B cell (primary cell): ENCODE measurements at regions not wholly inside any gene's neighbourhood (a gene's known extent, or its start where the extent isn't known, plus 50 kb on each side); places are given as distances from the start of the nearest gene placed in this dataset.

Source experiments
- ATAC-seq: fragments of 200-7000 bp; cut with Tn5 transposase; one replicate; pipeline ENCODE4 v1.10.0; 2021; ENCODE audit warnings: low read depth, mild to moderate bottlenecking, moderate number of reproducible peaks, moderate library complexity
- CTCF ChIA-PET: fragments of 350-600 bp; sonication (Branson Sonifier 250); formaldehyde crosslinking; loops from one replicate; lab custom pipeline; 2021; ENCODE audit warnings: antibody characterized with exemption, inconsistent platforms; lab: Charles Lee
- POLR2A ChIA-PET: fragments of 350-600 bp; sonication (Branson Sonifier 250); formaldehyde crosslinking; loops from one replicate; lab custom pipeline; 2021; ENCODE audit warnings: antibody characterized with exemption; lab: Charles Lee
- DNase-seq: peaks from one replicate; pipeline ENCODE4 v3.0.0; 2013
- H2AFZ ChIP-seq: 2 replicates; pipeline ENCODE4 v1.6.1; 2012; ENCODE audit warnings: mild to moderate bottlenecking, low read depth, low read length; ENCODE audit not compliant: insufficient read depth, poor library complexity, severe bottlenecking
- H3K27ac ChIP-seq, 2 donors: 1 replicate in 1 of 2; 2 replicates in 1 of 2; pipeline ENCODE4 v1.5.1; 2012 to 2013; ENCODE audit warnings: low read length in 2 of 2, mild to moderate bottlenecking in 2 of 2, moderate library complexity in 1 of 2
- H3K27me3 ChIP-seq, 4 experiments: fragments of 200-600 bp in 1 of 4; sonication (generic) in 1 of 4; replicated peaks in 1 of 4; 1 replicate in 2 of 4; 2 replicates in 2 of 4; pipeline versions ENCODE4 v1.6.1 to v1.7.0; 2013 to 2016; ENCODE audit warnings: low read length in 3 of 4, mild to moderate bottlenecking in 2 of 4, mixed read lengths in 1 of 4, moderate library complexity in 1 of 4; ENCODE audit not compliant: insufficient read depth in 4 of 4, control insufficient read depth in 3 of 4; ENCODE audit errors: control extremely low read depth in 1 of 4
- H3K36me3 ChIP-seq, 2 experiments: replicated peaks in 1 of 2; 1 replicate in 1 of 2; 2 replicates in 1 of 2; pipeline versions ENCODE4 v1.6.1 to v1.7.1; 2013; ENCODE audit warnings: low read length in 1 of 2; ENCODE audit not compliant: insufficient read depth in 2 of 2, control insufficient read depth in 1 of 2; ENCODE audit errors: control extremely low read depth in 1 of 2, extremely low read depth in 1 of 2
- H3K4me1 ChIP-seq, 2 donors: fragments of 200-600 bp in 1 of 2; sonication (generic) in 1 of 2; 1 replicate in 1 of 2; 2 replicates in 1 of 2; pipeline versions ENCODE4 v1.5.1 to v1.6.1; 2013 to 2017; ENCODE audit warnings: low read length in 2 of 2; ENCODE audit not compliant: control insufficient read depth in 2 of 2, insufficient read depth in 2 of 2
- H3K4me2 ChIP-seq: replicated peaks from 2 replicates; pipeline ENCODE3; 2012; ENCODE audit warnings: mild to moderate bottlenecking, low read depth, low read length; ENCODE audit not compliant: poor library complexity, severe bottlenecking
- H3K4me3 ChIP-seq, 5 experiments: fragments of 200-600 bp in 1 of 5; sonication (generic) in 1 of 5; 1 replicate in 3 of 5; 2 replicates in 2 of 5; pipeline versions ENCODE4 v1.5.1 to v1.7.0; 2011 to 2016; ENCODE audit warnings: low read length in 4 of 5, mild to moderate bottlenecking in 4 of 5, low read depth in 2 of 5, control low read depth in 1 of 5, moderate library complexity in 1 of 5; ENCODE audit not compliant: insufficient read depth in 1 of 5; ENCODE audit errors: control extremely low read depth in 1 of 5, extremely low read depth in 1 of 5
- H3K79me2 ChIP-seq: fragments of 200-600 bp; sonication (generic); one replicate; pipeline ENCODE4 v1.6.0; 2016; ENCODE audit warnings: low read length; ENCODE audit not compliant: control insufficient read depth, insufficient read depth
- H3K9ac ChIP-seq: fragments of 200-600 bp; sonication (generic); 2 replicates; pipeline ENCODE4 v1.6.1; 2017; ENCODE audit warnings: mild to moderate bottlenecking, low read length, moderate library complexity
- H3K9me3 ChIP-seq, 3 donors: one replicate each; pipeline versions ENCODE4 v1.6.1 to v1.7.1; 2013; ENCODE audit warnings: low read length in 2 of 3; ENCODE audit not compliant: control insufficient read depth in 2 of 3, insufficient read depth in 1 of 3; ENCODE audit errors: control extremely low read depth in 1 of 3
- H4K20me1 ChIP-seq: 2 replicates; pipeline ENCODE4 v1.6.0; 2012; ENCODE audit warnings: mild to moderate bottlenecking, low read length; ENCODE audit not compliant: insufficient read depth, control insufficient read depth, poor library complexity, severe bottlenecking
- H3K27ac Mint-ChIP-seq: one replicate; pipeline ENCODE4 v1.8.0; 2021; ENCODE audit warnings: mixed read lengths
- H3K27me3 Mint-ChIP-seq: one replicate; pipeline ENCODE4 v1.8.0; 2021; ENCODE audit warnings: mixed read lengths
- H3K4me1 Mint-ChIP-seq: one replicate; pipeline ENCODE4 v1.8.0; 2021; ENCODE audit warnings: mixed read lengths
- H3K4me3 Mint-ChIP-seq: one replicate; pipeline ENCODE4 v1.8.0; 2021; ENCODE audit warnings: mixed read lengths
- H3K9me3 Mint-ChIP-seq: one replicate; pipeline ENCODE4 v1.8.0; 2022; ENCODE audit warnings: mixed read lengths; ENCODE audit not compliant: insufficient read depth
- EZH2 ChIP-seq: IDR thresholded peaks from 2 replicates; pipeline ENCODE4 v1.6.1; 2012; ENCODE audit warnings: borderline replicate concordance, low read depth, mild to moderate bottlenecking, moderate library complexity, low read length; ENCODE audit not compliant: insufficient read depth, poor library complexity, severe bottlenecking
- WGBS: methylation state at CpG from one replicate; pipeline ENCODE4 v1.1.5; 2013; ENCODE audit warnings: missing lambda C conversion rate; ENCODE audit not compliant: insufficient coverage; 5-methylcytosine and 5-hydroxymethylcytosine counted together
- intact Hi-C: fragments of 100-400 bp; cut with micrococcal nuclease; formaldehyde crosslinking; loops from one replicate; pipeline ENCODE4 v1.10.0; 2022
- TF ChIP-seq, protein P1 (sequence below): fragments of 200-600 bp; IDR thresholded peaks from one replicate; pipeline ENCODE4 v1.8.0; 2022; ENCODE audit warnings: antibody characterized with exemption, mild to moderate bottlenecking

DNA sequence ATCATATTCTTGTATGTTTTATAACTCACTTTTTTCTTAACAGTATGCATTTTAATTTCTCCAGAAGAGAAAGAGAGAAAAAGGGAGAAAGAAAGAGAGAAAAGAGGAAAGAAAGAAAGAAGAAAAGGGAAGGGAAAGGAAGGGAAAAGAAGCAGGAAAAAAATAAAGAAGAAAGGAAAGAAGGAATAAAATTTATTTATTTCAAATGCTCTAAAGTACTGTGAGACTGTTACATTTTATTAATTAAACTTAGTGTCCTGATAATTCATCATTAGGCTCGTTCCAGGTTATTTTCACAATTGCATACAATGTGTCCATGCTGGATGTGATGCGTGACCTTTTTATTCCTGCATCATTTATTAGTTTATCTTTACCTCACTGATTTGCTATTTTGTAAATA, 1023.4 kb upstream of the KLHL29 start:
- H3K4me1 Mint-ChIP-seq, result no peaks in the 10 kb centered on the region

DNA sequence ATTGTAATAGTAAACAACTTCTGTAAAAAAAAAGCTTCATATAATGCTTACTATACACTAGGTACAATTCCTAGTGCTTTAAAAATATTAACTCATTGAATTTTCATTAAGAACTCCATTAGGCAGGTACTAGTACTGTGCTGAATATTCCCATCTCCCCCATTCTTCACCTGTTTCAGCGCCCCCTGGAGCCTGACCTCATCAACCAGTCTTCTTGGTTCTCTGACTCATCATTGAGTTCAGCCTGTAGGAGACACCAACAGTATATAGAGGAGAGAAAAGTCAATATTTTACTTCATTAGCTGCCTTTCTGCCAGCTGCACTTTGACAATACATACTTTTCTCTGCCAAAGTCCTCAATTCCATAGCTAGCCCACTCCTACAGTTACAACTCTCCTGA, 1009.9 kb upstream of the KLHL29 start:
- Mint-ChIP-seq H3K27ac (no peak overlapping the region), H3K4me1 (no peaks in the 10 kb centered on the region), H3K9me3 (no peaks in the 10 kb centered on the region), H3K4me3 (no peak overlapping the region), H3K27me3 (no peaks in the 10 kb centered on the region)
- no peaks in the 10 kb centered on the region for H4K20me1 ChIP-seq
- H3K79me2 ChIP-seq, result no peaks in the 10 kb centered on the region
- DNase-seq (no peak), ATAC-seq (no peak)
- H3K4me2 ChIP-seq, result no peak overlapping the region
- intact Hi-C loops, result no loop called here
- ChIA-PET CTCF (no interaction called here), POLR2A (no interaction called here)
- no peaks in the 10 kb centered on the region for H3K27me3 ChIP-seq
- no peak overlapping the region for H2AFZ ChIP-seq
- no peak overlapping the region for H3K27ac ChIP-seq
- H3K9ac ChIP-seq, result no peak overlapping the region
- no peaks in the 10 kb centered on the region for H3K9me3 ChIP-seq
- WGBS, result no CpG with 5 or more reads among the region's 1 CpG
- H3K4me1 ChIP-seq, result no peaks in the 10 kb centered on the region
- no peak overlapping the region for H3K4me3 ChIP-seq
- TF ChIP-seq, protein P1, sequence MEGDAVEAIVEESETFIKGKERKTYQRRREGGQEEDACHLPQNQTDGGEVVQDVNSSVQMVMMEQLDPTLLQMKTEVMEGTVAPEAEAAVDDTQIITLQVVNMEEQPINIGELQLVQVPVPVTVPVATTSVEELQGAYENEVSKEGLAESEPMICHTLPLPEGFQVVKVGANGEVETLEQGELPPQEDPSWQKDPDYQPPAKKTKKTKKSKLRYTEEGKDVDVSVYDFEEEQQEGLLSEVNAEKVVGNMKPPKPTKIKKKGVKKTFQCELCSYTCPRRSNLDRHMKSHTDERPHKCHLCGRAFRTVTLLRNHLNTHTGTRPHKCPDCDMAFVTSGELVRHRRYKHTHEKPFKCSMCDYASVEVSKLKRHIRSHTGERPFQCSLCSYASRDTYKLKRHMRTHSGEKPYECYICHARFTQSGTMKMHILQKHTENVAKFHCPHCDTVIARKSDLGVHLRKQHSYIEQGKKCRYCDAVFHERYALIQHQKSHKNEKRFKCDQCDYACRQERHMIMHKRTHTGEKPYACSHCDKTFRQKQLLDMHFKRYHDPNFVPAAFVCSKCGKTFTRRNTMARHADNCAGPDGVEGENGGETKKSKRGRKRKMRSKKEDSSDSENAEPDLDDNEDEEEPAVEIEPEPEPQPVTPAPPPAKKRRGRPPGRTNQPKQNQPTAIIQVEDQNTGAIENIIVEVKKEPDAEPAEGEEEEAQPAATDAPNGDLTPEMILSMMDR, result no peak
- TF ChIP-seq EZH2, result no peak
- no peaks in the 10 kb centered on the region for H3K36me3 ChIP-seq

More for the DNA sequence above, 1023.4 kb upstream of the KLHL29 start:
- H3K36me3 ChIP-seq, result no peaks in the 10 kb centered on the region
- H3K79me2 ChIP-seq, result no peaks in the 10 kb centered on the region
- no peak overlapping the region for H2AFZ ChIP-seq
- DNase-seq (no peak), ATAC-seq (no peak)
- TF ChIP-seq, protein P1, result no peak
- TF ChIP-seq EZH2, result no peak
- no peaks in the 10 kb centered on the region for H3K27me3 Mint-ChIP-seq
- no peak overlapping the region for H3K9ac ChIP-seq
- H3K4me3 Mint-ChIP-seq, result no peak overlapping the region
- H3K4me2 ChIP-seq, result no peak overlapping the region
- H3K9me3 ChIP-seq, result no peaks in the 10 kb centered on the region
- no peaks in the 10 kb centered on the region for H3K4me1 ChIP-seq
- H3K9me3 Mint-ChIP-seq, result no peaks in the 10 kb centered on the region
- CTCF ChIA-PET, result no interaction called here
- intact Hi-C loops, result no loop called here
- H3K4me3 ChIP-seq, result no peak overlapping the region
- no peak overlapping the region for H3K27ac ChIP-seq
- POLR2A ChIA-PET, result no interaction called here
- H3K27me3 ChIP-seq, result no peaks in the 10 kb centered on the region
- no peak overlapping the region for H3K27ac Mint-ChIP-seq
- H4K20me1 ChIP-seq, result no peaks in the 10 kb centered on the region
- no CpG with 5 or more reads among the region's 2 CpGs for WGBS
